GM18861 (cell line): ENCODE measurements at regions not wholly inside any gene's neighbourhood (a gene's known extent, or its start where the extent isn't known, plus 50 kb on each side); places are given as distances from the start of the nearest gene placed in this dataset.
"Not testable (repeated sequence)": the region's sequence is repeated elsewhere in the genome, so short reads cannot be mapped to it uniquely, and the experiment has no call there.

ENCODE experiments used
- ATAC-seq: cut with Tn5 transposase; IDR thresholded peaks from one replicate; pipeline ENCODE4 v1.9.1; 2021; ENCODE audit not compliant: unreplicated experiment

- ATAC-seq = not testable (repeated sequence)
These were observed 125.4 kb downstream of the MTERF1 start for GRCh38 chr7:91755121-91755520.

- no peak for ATAC-seq
These were observed 121.2 kb downstream of the MTERF1 start for GRCh38 chr7:91759205-91759863.

- ATAC-seq = no peak
These were observed 112.7 kb downstream of the MTERF1 start for GRCh38 chr7:91767820-91768219.

- no peak for ATAC-seq
These were observed 109.1 kb downstream of the MTERF1 start for GRCh38 chr7:91771394-91771793.

- ATAC-seq = no peak
These were observed 108.3 kb downstream of the MTERF1 start for GRCh38 chr7:91771921-91772815.

- ATAC-seq = no peak
These were observed 104.3 kb downstream of the MTERF1 start for GRCh38 chr7:91776171-91776570.

GRCh38 chr7:91777522-91777921 is 103.0 kb downstream of the MTERF1 start:
- ATAC-seq = no peak

- ATAC-seq = no peak
These were observed 102.1 kb downstream of the MTERF1 start for GRCh38 chr7:91778416-91778815.

GRCh38 chr7:91780521-91780920 is 100.0 kb downstream of the MTERF1 start:
- no peak for ATAC-seq

GRCh38 chr7:91784469-91784868 is 96.0 kb downstream of the MTERF1 start:
- ATAC-seq = no peak

GRCh38 chr7:91787931-91788330 is 92.6 kb downstream of the MTERF1 start:
- no peak for ATAC-seq

- no peak for ATAC-seq
These were observed 91.4 kb downstream of the MTERF1 start for GRCh38 chr7:91789086-91789485.

GRCh38 chr7:91789558-91789957 is 90.9 kb downstream of the MTERF1 start:
- no peak for ATAC-seq

GRCh38 chr7:91790646-91791045 is 89.9 kb downstream of the MTERF1 start:
- ATAC-seq = not testable (repeated sequence)

- no peak for ATAC-seq
These were observed 84.4 kb downstream of the MTERF1 start for GRCh38 chr7:91796122-91796521.

GRCh38 chr7:91798425-91798824 is 82.1 kb downstream of the MTERF1 start:
- ATAC-seq = no peak

- ATAC-seq = no peak
These were observed 80.1 kb downstream of the MTERF1 start for GRCh38 chr7:91800389-91800788.

- no peak for ATAC-seq
These were observed 79.0 kb downstream of the MTERF1 start for GRCh38 chr7:91801331-91801983.

GRCh38 chr7:91811236-91811635 is 69.3 kb downstream of the MTERF1 start:
- ATAC-seq = no peak

- ATAC-seq = no peak
These were observed 68.9 kb downstream of the MTERF1 start for GRCh38 chr7:91811641-91812040.

- ATAC-seq = no peak
These were observed 68.1 kb downstream of the MTERF1 start for GRCh38 chr7:91812388-91812787.

- ATAC-seq = no peak
These were observed 66.3 kb downstream of the MTERF1 start for GRCh38 chr7:91814189-91814588.
